Neural cell (in vitro differentiated cells): ENCODE measurements at regions not wholly inside any gene's neighbourhood (a gene's known extent, or its start where the extent isn't known, plus 50 kb on each side); places are given as distances from the start of the nearest gene placed in this dataset.

Experiments used
- H2AFZ ChIP-seq: fragments of 200-600, 300-800 bp; sonication (generic), shearing (Covaris generic); 2 replicates; pipeline ENCODE4 v1.6.0; 2014; ENCODE audit warnings: low read depth, mild to moderate bottlenecking, antibody characterized with exemption, low read length, moderate library complexity
- H3F3A ChIP-seq: fragments of 200-600 bp; shearing (Covaris generic); 2 replicates; pipeline ENCODE4 v1.6.1; 2016; ENCODE audit warnings: mild to moderate bottlenecking, moderate library complexity, mixed read lengths, antibody characterized with exemption, low read length; ENCODE audit not compliant: insufficient read depth, poor library complexity, severe bottlenecking
- H3K27ac ChIP-seq: fragments of 200-600, 300-800 bp; sonication (generic), shearing (Covaris generic); 2 replicates; pipeline ENCODE4 v1.5.1; 2014; ENCODE audit warnings: mild to moderate bottlenecking, low read length, moderate library complexity
- H3K27me3 ChIP-seq: fragments of 300-800, 200-600 bp; sonication (generic), shearing (Covaris generic); 2 replicates; pipeline ENCODE4 v1.6.0; 2014; ENCODE audit warnings: mild to moderate bottlenecking, low read depth, low read length, moderate library complexity; ENCODE audit not compliant: insufficient read depth
- H3K36me3 ChIP-seq: fragments of 300-800, 200-600 bp; sonication (generic), shearing (Covaris generic); 2 replicates; pipeline ENCODE4 v1.5.1; 2014; ENCODE audit warnings: mild to moderate bottlenecking, antibody characterized with exemption, low read length, moderate library complexity; ENCODE audit not compliant: insufficient read depth
- H3K4me2 ChIP-seq: fragments of 300-800, 200-600 bp; sonication (generic), shearing (Covaris generic); 2 replicates; pipeline ENCODE4 v1.6.0; 2014; ENCODE audit warnings: mild to moderate bottlenecking, low read length
- H3K4me3 ChIP-seq: fragments of 300-800, 200-600 bp; sonication (generic), shearing (Covaris generic); 2 replicates; pipeline ENCODE4 v1.5.1; 2014; ENCODE audit warnings: mild to moderate bottlenecking, low read length, moderate library complexity
- H3K79me2 ChIP-seq: fragments of 200-600 bp; shearing (Covaris generic); replicated peaks from 2 replicates; pipeline ENCODE4 v1.6.0; 2014; ENCODE audit warnings: mild to moderate bottlenecking, low read length, moderate library complexity; ENCODE audit not compliant: insufficient read depth
- H3K9ac ChIP-seq: fragments of 300-800, 200-600 bp; sonication (generic), shearing (Covaris generic); 2 replicates; pipeline ENCODE4 v1.6.1; 2016; ENCODE audit warnings: mild to moderate bottlenecking, low read length, mixed read lengths
- H3K9me2 ChIP-seq: fragments of 200-600 bp; shearing (Covaris generic); 2 replicates; pipeline ENCODE4 v1.6.1; 2016; ENCODE audit warnings: mild to moderate bottlenecking, low read length, mixed read lengths; ENCODE audit not compliant: insufficient read depth
- H3K9me3 ChIP-seq: fragments of 200-600, 300-800 bp; sonication (generic), shearing (Covaris generic); 2 replicates; pipeline ENCODE4 v1.6.1; 2016; ENCODE audit warnings: mild to moderate bottlenecking, mixed run types, low read length, moderate library complexity, mixed read lengths
- H4K20me1 ChIP-seq: fragments of 200-600 bp; shearing (Covaris generic); 2 replicates; pipeline ENCODE4 v1.6.1; 2016; ENCODE audit warnings: mild to moderate bottlenecking, mixed run types; ENCODE audit not compliant: insufficient read depth
- EP300 ChIP-seq: fragments of 450-650 bp; conservative IDR thresholded peaks from 2 replicates; pipeline ENCODE4 v1.6.1; 2014; ENCODE audit warnings: antibody characterized with exemption, mild to moderate bottlenecking, moderate library complexity; ENCODE audit not compliant: poor library complexity, severe bottlenecking
- EZH2 ChIP-seq: fragments of 200-600, 300-800 bp; shearing (Covaris generic), sonication (generic); IDR thresholded peaks from 2 replicates; pipeline ENCODE4 v1.6.1; 2014; ENCODE audit warnings: antibody characterized with exemption, low read length, borderline replicate concordance, mild to moderate bottlenecking; ENCODE audit not compliant: insufficient read depth, poor library complexity, severe bottlenecking
- MXI1 ChIP-seq: fragments of 450-650 bp; conservative IDR thresholded peaks from 2 replicates; pipeline ENCODE4 v1.6.1; 2014; ENCODE audit warnings: antibody characterized with exemption, mild to moderate bottlenecking; ENCODE audit not compliant: poor library complexity, severe bottlenecking
- POLR2AphosphoS5 ChIP-seq: IDR thresholded peaks from 2 replicates; pipeline ENCODE4 v1.6.1; 2012
- RAD21 ChIP-seq: fragments of 450-650 bp; conservative IDR thresholded peaks from 2 replicates; pipeline ENCODE4 v1.6.1; 2014; ENCODE audit warnings: antibody characterized with exemption, mild to moderate bottlenecking, moderate library complexity
- SMC3 ChIP-seq: fragments of 450-650 bp; conservative IDR thresholded peaks from 2 replicates; pipeline ENCODE4 v1.6.1; 2014; ENCODE audit warnings: antibody characterized with exemption, mild to moderate bottlenecking, moderate library complexity; ENCODE audit not compliant: poor library complexity
- TAF1 ChIP-seq: IDR thresholded peaks from 2 replicates; pipeline ENCODE4 v1.6.1; 2012; ENCODE audit warnings: low read depth
- TF ChIP-seq, protein P1 (sequence below): fragments of 450-650 bp; IDR thresholded peaks from 2 replicates; pipeline ENCODE4 v1.5.1; 2014; ENCODE audit warnings: antibody characterized with exemption, mild to moderate bottlenecking, moderate library complexity; ENCODE audit not compliant: poor library complexity, severe bottlenecking
- TF ChIP-seq, protein P2 (sequence below): IDR thresholded peaks from 2 replicates; pipeline ENCODE4 v1.6.1; 2012; ENCODE audit warnings: borderline replicate concordance

- TF ChIP-seq POLR2AphosphoS5: no peak
- no peak for TF ChIP-seq EP300
- TF ChIP-seq, protein P1, sequence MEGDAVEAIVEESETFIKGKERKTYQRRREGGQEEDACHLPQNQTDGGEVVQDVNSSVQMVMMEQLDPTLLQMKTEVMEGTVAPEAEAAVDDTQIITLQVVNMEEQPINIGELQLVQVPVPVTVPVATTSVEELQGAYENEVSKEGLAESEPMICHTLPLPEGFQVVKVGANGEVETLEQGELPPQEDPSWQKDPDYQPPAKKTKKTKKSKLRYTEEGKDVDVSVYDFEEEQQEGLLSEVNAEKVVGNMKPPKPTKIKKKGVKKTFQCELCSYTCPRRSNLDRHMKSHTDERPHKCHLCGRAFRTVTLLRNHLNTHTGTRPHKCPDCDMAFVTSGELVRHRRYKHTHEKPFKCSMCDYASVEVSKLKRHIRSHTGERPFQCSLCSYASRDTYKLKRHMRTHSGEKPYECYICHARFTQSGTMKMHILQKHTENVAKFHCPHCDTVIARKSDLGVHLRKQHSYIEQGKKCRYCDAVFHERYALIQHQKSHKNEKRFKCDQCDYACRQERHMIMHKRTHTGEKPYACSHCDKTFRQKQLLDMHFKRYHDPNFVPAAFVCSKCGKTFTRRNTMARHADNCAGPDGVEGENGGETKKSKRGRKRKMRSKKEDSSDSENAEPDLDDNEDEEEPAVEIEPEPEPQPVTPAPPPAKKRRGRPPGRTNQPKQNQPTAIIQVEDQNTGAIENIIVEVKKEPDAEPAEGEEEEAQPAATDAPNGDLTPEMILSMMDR: no peak
- TF ChIP-seq SMC3: no peak
- no peak for TF ChIP-seq EZH2
- TF ChIP-seq MXI1: no peak
- no peak for TF ChIP-seq TAF1
- H3K36me3 ChIP-seq: no peaks in the 10 kb centered on the region
- H3K27me3 ChIP-seq: no peaks in the 10 kb centered on the region
- H4K20me1 ChIP-seq: no peaks in the 10 kb centered on the region
- no peaks in the 10 kb centered on the region for H3K9me2 ChIP-seq
- no peak overlapping the region for H3K4me2 ChIP-seq
- no peaks in the 10 kb centered on the region for H3F3A ChIP-seq
- H3K79me2 ChIP-seq: no peaks in the 10 kb centered on the region
- H3K9ac ChIP-seq: no peak overlapping the region
- no peak overlapping the region for H2AFZ ChIP-seq
- H3K27ac ChIP-seq: no peak overlapping the region
- no peak overlapping the region for H3K4me3 ChIP-seq
- no peaks in the 10 kb centered on the region for H3K9me3 ChIP-seq
Observed at GRCh38 chrX:16479206-16479869, 170.6 kb upstream of the S100G start.

- H2AFZ ChIP-seq: no peak overlapping the region
- no peaks in the 10 kb centered on the region for H3K27me3 ChIP-seq
- H3F3A ChIP-seq: no peaks in the 10 kb centered on the region
- no peaks in the 10 kb centered on the region for H4K20me1 ChIP-seq
- no peaks in the 10 kb centered on the region for H3K9me2 ChIP-seq
- no peak overlapping the region for H3K4me3 ChIP-seq
- no peak for TF ChIP-seq TAF1
- TF ChIP-seq EP300: no peak
- TF ChIP-seq RAD21: no peak
- no peak for TF ChIP-seq POLR2AphosphoS5
- TF ChIP-seq, protein P2, sequence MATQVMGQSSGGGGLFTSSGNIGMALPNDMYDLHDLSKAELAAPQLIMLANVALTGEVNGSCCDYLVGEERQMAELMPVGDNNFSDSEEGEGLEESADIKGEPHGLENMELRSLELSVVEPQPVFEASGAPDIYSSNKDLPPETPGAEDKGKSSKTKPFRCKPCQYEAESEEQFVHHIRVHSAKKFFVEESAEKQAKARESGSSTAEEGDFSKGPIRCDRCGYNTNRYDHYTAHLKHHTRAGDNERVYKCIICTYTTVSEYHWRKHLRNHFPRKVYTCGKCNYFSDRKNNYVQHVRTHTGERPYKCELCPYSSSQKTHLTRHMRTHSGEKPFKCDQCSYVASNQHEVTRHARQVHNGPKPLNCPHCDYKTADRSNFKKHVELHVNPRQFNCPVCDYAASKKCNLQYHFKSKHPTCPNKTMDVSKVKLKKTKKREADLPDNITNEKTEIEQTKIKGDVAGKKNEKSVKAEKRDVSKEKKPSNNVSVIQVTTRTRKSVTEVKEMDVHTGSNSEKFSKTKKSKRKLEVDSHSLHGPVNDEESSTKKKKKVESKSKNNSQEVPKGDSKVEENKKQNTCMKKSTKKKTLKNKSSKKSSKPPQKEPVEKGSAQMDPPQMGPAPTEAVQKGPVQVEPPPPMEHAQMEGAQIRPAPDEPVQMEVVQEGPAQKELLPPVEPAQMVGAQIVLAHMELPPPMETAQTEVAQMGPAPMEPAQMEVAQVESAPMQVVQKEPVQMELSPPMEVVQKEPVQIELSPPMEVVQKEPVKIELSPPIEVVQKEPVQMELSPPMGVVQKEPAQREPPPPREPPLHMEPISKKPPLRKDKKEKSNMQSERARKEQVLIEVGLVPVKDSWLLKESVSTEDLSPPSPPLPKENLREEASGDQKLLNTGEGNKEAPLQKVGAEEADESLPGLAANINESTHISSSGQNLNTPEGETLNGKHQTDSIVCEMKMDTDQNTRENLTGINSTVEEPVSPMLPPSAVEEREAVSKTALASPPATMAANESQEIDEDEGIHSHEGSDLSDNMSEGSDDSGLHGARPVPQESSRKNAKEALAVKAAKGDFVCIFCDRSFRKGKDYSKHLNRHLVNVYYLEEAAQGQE: no peak
- TF ChIP-seq MXI1: no peak
- TF ChIP-seq SMC3: no peak
- no peak for TF ChIP-seq EZH2
- TF ChIP-seq, protein P1: no peak
- H3K9me3 ChIP-seq: no peaks in the 10 kb centered on the region
- no peak overlapping the region for H3K9ac ChIP-seq
- H3K27ac ChIP-seq: no peak overlapping the region
- H3K79me2 ChIP-seq: no peaks in the 10 kb centered on the region
- no peaks in the 10 kb centered on the region for H3K36me3 ChIP-seq
- H3K4me2 ChIP-seq: no peak overlapping the region
Observed at GRCh38 chrX:16480049-16480448, 169.9 kb upstream of the S100G start.
